ENCODE measurements at regions not wholly inside any gene's neighbourhood (a gene's known extent, or its start where the extent isn't known, plus 50 kb on each side); places are given as distances from the start of the nearest gene placed in this dataset.

DNA sequence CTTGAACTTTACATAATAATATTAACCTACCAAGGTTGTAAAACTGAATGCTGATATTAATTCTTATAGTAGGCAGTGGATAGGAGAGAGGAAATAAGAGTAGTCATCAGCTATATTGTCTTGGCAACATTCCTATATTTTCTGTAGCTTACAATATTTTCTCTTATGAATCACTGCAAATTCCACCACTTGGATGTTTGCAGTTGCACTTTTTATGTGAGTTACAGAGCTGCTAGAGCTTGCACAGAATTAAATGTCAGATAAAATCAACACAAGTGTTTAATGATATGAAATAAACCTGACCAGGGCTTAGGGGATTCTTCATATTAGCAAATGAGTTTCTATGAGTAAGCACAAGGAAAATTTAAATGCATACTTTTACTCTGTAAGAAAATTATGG lies 1710.1 kb downstream of the SI start:
- H2AFZ ChIP-seq (ENCODE audit: low read length), result no peak overlapping the region
- no peaks in the 10 kb centered on the region for H4K20me1 ChIP-seq (ENCODE audit: control insufficient read depth, insufficient read depth, insufficient read length)
- H3K14ac ChIP-seq (ENCODE audit: insufficient read depth, low read length), result no peak overlapping the region
- DNase-seq, result no peak
- no peak overlapping the region for H2BK12ac ChIP-seq (ENCODE audit: insufficient read length, low read depth, low read length)
- H2BK120ac ChIP-seq (ENCODE audit: low read depth, low read length, poor library complexity, severe bottlenecking), result no peak overlapping the region
- no peaks in the 10 kb centered on the region for H3K79me1 ChIP-seq (ENCODE audit: insufficient read depth, low read depth, low read length, poor library complexity, severe bottlenecking)
- no peak overlapping the region for H2AK5ac ChIP-seq (ENCODE audit: insufficient read length, low read length)
- no peak overlapping the region for H3K4me2 ChIP-seq (ENCODE audit: insufficient read depth, insufficient read length, low read length)
- no peak overlapping the region for H3K4ac ChIP-seq (ENCODE audit: low read depth, low read length)
- H3K79me2 ChIP-seq (ENCODE audit: insufficient read depth, low read length), result no peaks in the 10 kb centered on the region
- H3K23ac ChIP-seq (ENCODE audit: insufficient read length, low read depth, low read length), result no peak overlapping the region
- H4K5ac ChIP-seq (ENCODE audit: insufficient read length, low read depth, low read length), result no peak overlapping the region
- Mint-ChIP-seq H3K4me1 (no peaks in the 10 kb centered on the region), H3K9me3 (peaks cover 0 to 4% of the 10 kb centered on the region in 2 experiments; a peak in 2 of 5 replicates), H3K27ac (no peak overlapping the region), H3K27me3 (ENCODE audit: low read depth) (no peaks in the 10 kb centered on the region), H3K4me3 (no peak overlapping the region), H3K36me3 (ENCODE audit: insufficient read depth in 1 of 3, low read depth in 3 of 3) (no peaks in the 10 kb centered on the region)
- H3K9ac ChIP-seq (ENCODE audit: extremely low read depth, insufficient read length, low read length), result no peak overlapping the region
- no peak overlapping the region for H4K91ac ChIP-seq (ENCODE audit: insufficient read length, low read depth, low read length)
- H3K27me3 ChIP-seq (ENCODE audit: insufficient read depth, low read length), result no peaks in the 10 kb centered on the region
- no peak overlapping the region for H3K56ac ChIP-seq (ENCODE audit: insufficient read length, low read depth, low read length)
- H2BK15ac ChIP-seq (ENCODE audit: low read depth, low read length), result no peak overlapping the region
- no peak overlapping the region for H4K8ac ChIP-seq (replicated peaks; ENCODE audit: insufficient read length, low read depth, low read length)
- H2BK5ac ChIP-seq (ENCODE audit: insufficient read length, low read length), result no peak overlapping the region
- H3K23me2 ChIP-seq (ENCODE audit: insufficient read length, low read depth, low read length, poor library complexity, severe bottlenecking), result no peaks in the 10 kb centered on the region
- no peaks in the 10 kb centered on the region for H3K4me1 ChIP-seq (ENCODE audit: insufficient read depth, low read length)
- H3K9me3 ChIP-seq (ENCODE audit: control insufficient read depth, low read depth, low read length), result no peaks in the 10 kb centered on the region
- H2BK20ac ChIP-seq (ENCODE audit: low read depth, low read length, poor library complexity, severe bottlenecking), result no peak overlapping the region
- TF ChIP-seq, protein P1, sequence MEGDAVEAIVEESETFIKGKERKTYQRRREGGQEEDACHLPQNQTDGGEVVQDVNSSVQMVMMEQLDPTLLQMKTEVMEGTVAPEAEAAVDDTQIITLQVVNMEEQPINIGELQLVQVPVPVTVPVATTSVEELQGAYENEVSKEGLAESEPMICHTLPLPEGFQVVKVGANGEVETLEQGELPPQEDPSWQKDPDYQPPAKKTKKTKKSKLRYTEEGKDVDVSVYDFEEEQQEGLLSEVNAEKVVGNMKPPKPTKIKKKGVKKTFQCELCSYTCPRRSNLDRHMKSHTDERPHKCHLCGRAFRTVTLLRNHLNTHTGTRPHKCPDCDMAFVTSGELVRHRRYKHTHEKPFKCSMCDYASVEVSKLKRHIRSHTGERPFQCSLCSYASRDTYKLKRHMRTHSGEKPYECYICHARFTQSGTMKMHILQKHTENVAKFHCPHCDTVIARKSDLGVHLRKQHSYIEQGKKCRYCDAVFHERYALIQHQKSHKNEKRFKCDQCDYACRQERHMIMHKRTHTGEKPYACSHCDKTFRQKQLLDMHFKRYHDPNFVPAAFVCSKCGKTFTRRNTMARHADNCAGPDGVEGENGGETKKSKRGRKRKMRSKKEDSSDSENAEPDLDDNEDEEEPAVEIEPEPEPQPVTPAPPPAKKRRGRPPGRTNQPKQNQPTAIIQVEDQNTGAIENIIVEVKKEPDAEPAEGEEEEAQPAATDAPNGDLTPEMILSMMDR (conservative IDR thresholded peaks at IDR 0.05), result no peak
- no peak overlapping the region for H3K27ac ChIP-seq (ENCODE audit: insufficient read length, low read depth, low read length)
- no peak overlapping the region for H3T11ph ChIP-seq (ENCODE audit: low read length)
- H3K18ac ChIP-seq (ENCODE audit: insufficient read length, low read depth, low read length), result no peak overlapping the region
